ENCODE measurements at regions not wholly inside any gene's neighbourhood (a gene's known extent, or its start where the extent isn't known, plus 50 kb on each side); places are given as distances from the start of the nearest gene placed in this dataset.

- no peak for DNase-seq
Observed at GRCh38 chr3:104731074-104731473, 635.6 kb upstream of the ALCAM start.

GRCh38 chr3:104734627-104735026 lies 632.1 kb upstream of the ALCAM start:
- no peak for DNase-seq

- no peak for DNase-seq
Observed at GRCh38 chr3:104735691-104736090, 631.0 kb upstream of the ALCAM start.

- DNase-seq = no peak
Observed at GRCh38 chr3:104738271-104738670, 628.4 kb upstream of the ALCAM start.

GRCh38 chr3:104740874-104741379 lies 625.8 kb upstream of the ALCAM start:
- no peak for DNase-seq

GRCh38 chr3:104742044-104742443 lies 624.7 kb upstream of the ALCAM start:
- DNase-seq = no peak

- DNase-seq = no peak
Observed at GRCh38 chr3:104745313-104745712, 621.4 kb upstream of the ALCAM start.

GRCh38 chr3:104746056-104746455 lies 620.7 kb upstream of the ALCAM start:
- DNase-seq = no peak

- no peak for DNase-seq
Observed at GRCh38 chr3:104750581-104750980, 616.1 kb upstream of the ALCAM start.

- DNase-seq = no peak
Observed at GRCh38 chr3:104755791-104756190, 610.9 kb upstream of the ALCAM start.

GRCh38 chr3:104763007-104763406 lies 603.7 kb upstream of the ALCAM start:
- DNase-seq = peak; percentile 8

GRCh38 chr3:104764496-104764895 lies 602.2 kb upstream of the ALCAM start:
- no peak for DNase-seq

- no peak for DNase-seq
Observed at GRCh38 chr3:104768886-104769285, 597.8 kb upstream of the ALCAM start.

- no peak for DNase-seq
Observed at GRCh38 chr3:104779324-104779723, 587.4 kb upstream of the ALCAM start.

GRCh38 chr3:104781112-104781511 lies 585.6 kb upstream of the ALCAM start:
- no peak for DNase-seq

- no peak for DNase-seq
Observed at GRCh38 chr3:104785947-104786346, 580.8 kb upstream of the ALCAM start.

GRCh38 chr3:104787306-104787705 lies 579.4 kb upstream of the ALCAM start:
- no peak for DNase-seq

- no peak for DNase-seq
Observed at GRCh38 chr3:104788807-104789206, 577.9 kb upstream of the ALCAM start.

GRCh38 chr3:104791331-104791730 lies 575.4 kb upstream of the ALCAM start:
- DNase-seq = no peak

- no peak for DNase-seq
Observed at GRCh38 chr3:104796556-104796955, 570.2 kb upstream of the ALCAM start.

GRCh38 chr3:104805042-104805441 lies 561.7 kb upstream of the ALCAM start:
- no peak for DNase-seq

- DNase-seq = no peak
Observed at GRCh38 chr3:104805508-104805907, 561.2 kb upstream of the ALCAM start.

GRCh38 chr3:104810896-104811295 lies 555.8 kb upstream of the ALCAM start:
- no peak for DNase-seq

- no peak for DNase-seq
Observed at GRCh38 chr3:104816008-104816407, 550.7 kb upstream of the ALCAM start.

GRCh38 chr3:104816716-104817115 lies 550.0 kb upstream of the ALCAM start:
- no peak for DNase-seq

GRCh38 chr3:104819333-104819732 lies 547.4 kb upstream of the ALCAM start:
- DNase-seq = no peak

Measured in amniotic stem cell (primary cell).